Neural cell (in vitro differentiated cells): ENCODE measurements at regions not wholly inside any gene's neighbourhood (a gene's known extent, or its start where the extent isn't known, plus 50 kb on each side); places are given as distances from the start of the nearest gene placed in this dataset.

ENCODE experiments used
- H2AFZ ChIP-seq: fragments of 200-600, 300-800 bp; sonication (generic), shearing (Covaris generic); 2 replicates; pipeline ENCODE4 v1.6.0; 2014; ENCODE audit warnings: low read depth, mild to moderate bottlenecking, antibody characterized with exemption, low read length, moderate library complexity
- H3F3A ChIP-seq: fragments of 200-600 bp; shearing (Covaris generic); 2 replicates; pipeline ENCODE4 v1.6.1; 2016; ENCODE audit warnings: mild to moderate bottlenecking, moderate library complexity, mixed read lengths, antibody characterized with exemption, low read length; ENCODE audit not compliant: insufficient read depth, poor library complexity, severe bottlenecking
- H3K27ac ChIP-seq: fragments of 200-600, 300-800 bp; sonication (generic), shearing (Covaris generic); 2 replicates; pipeline ENCODE4 v1.5.1; 2014; ENCODE audit warnings: mild to moderate bottlenecking, low read length, moderate library complexity
- H3K27me3 ChIP-seq: fragments of 300-800, 200-600 bp; sonication (generic), shearing (Covaris generic); 2 replicates; pipeline ENCODE4 v1.6.0; 2014; ENCODE audit warnings: mild to moderate bottlenecking, low read depth, low read length, moderate library complexity; ENCODE audit not compliant: insufficient read depth
- H3K36me3 ChIP-seq: fragments of 300-800, 200-600 bp; sonication (generic), shearing (Covaris generic); 2 replicates; pipeline ENCODE4 v1.5.1; 2014; ENCODE audit warnings: mild to moderate bottlenecking, antibody characterized with exemption, low read length, moderate library complexity; ENCODE audit not compliant: insufficient read depth
- H3K4me2 ChIP-seq: fragments of 300-800, 200-600 bp; sonication (generic), shearing (Covaris generic); 2 replicates; pipeline ENCODE4 v1.6.0; 2014; ENCODE audit warnings: mild to moderate bottlenecking, low read length
- H3K4me3 ChIP-seq: fragments of 300-800, 200-600 bp; sonication (generic), shearing (Covaris generic); 2 replicates; pipeline ENCODE4 v1.5.1; 2014; ENCODE audit warnings: mild to moderate bottlenecking, low read length, moderate library complexity
- H3K79me2 ChIP-seq: fragments of 200-600 bp; shearing (Covaris generic); replicated peaks from 2 replicates; pipeline ENCODE4 v1.6.0; 2014; ENCODE audit warnings: mild to moderate bottlenecking, low read length, moderate library complexity; ENCODE audit not compliant: insufficient read depth
- H3K9ac ChIP-seq: fragments of 300-800, 200-600 bp; sonication (generic), shearing (Covaris generic); 2 replicates; pipeline ENCODE4 v1.6.1; 2016; ENCODE audit warnings: mild to moderate bottlenecking, low read length, mixed read lengths
- H3K9me2 ChIP-seq: fragments of 200-600 bp; shearing (Covaris generic); 2 replicates; pipeline ENCODE4 v1.6.1; 2016; ENCODE audit warnings: mild to moderate bottlenecking, low read length, mixed read lengths; ENCODE audit not compliant: insufficient read depth
- H3K9me3 ChIP-seq: fragments of 200-600, 300-800 bp; sonication (generic), shearing (Covaris generic); 2 replicates; pipeline ENCODE4 v1.6.1; 2016; ENCODE audit warnings: mild to moderate bottlenecking, mixed run types, low read length, moderate library complexity, mixed read lengths
- H4K20me1 ChIP-seq: fragments of 200-600 bp; shearing (Covaris generic); 2 replicates; pipeline ENCODE4 v1.6.1; 2016; ENCODE audit warnings: mild to moderate bottlenecking, mixed run types; ENCODE audit not compliant: insufficient read depth
- CTCF ChIP-seq: fragments of 450-650 bp; IDR thresholded peaks from 2 replicates; pipeline ENCODE4 v1.5.1; 2014; ENCODE audit warnings: antibody characterized with exemption, mild to moderate bottlenecking, moderate library complexity; ENCODE audit not compliant: poor library complexity, severe bottlenecking
- EP300 ChIP-seq: fragments of 450-650 bp; conservative IDR thresholded peaks from 2 replicates; pipeline ENCODE4 v1.6.1; 2014; ENCODE audit warnings: antibody characterized with exemption, mild to moderate bottlenecking, moderate library complexity; ENCODE audit not compliant: poor library complexity, severe bottlenecking
- EZH2 ChIP-seq: fragments of 200-600, 300-800 bp; shearing (Covaris generic), sonication (generic); IDR thresholded peaks from 2 replicates; pipeline ENCODE4 v1.6.1; 2014; ENCODE audit warnings: antibody characterized with exemption, low read length, borderline replicate concordance, mild to moderate bottlenecking; ENCODE audit not compliant: insufficient read depth, poor library complexity, severe bottlenecking
- MXI1 ChIP-seq: fragments of 450-650 bp; conservative IDR thresholded peaks from 2 replicates; pipeline ENCODE4 v1.6.1; 2014; ENCODE audit warnings: antibody characterized with exemption, mild to moderate bottlenecking; ENCODE audit not compliant: poor library complexity, severe bottlenecking
- POLR2AphosphoS5 ChIP-seq: IDR thresholded peaks from 2 replicates; pipeline ENCODE4 v1.6.1; 2012
- RAD21 ChIP-seq: fragments of 450-650 bp; conservative IDR thresholded peaks from 2 replicates; pipeline ENCODE4 v1.6.1; 2014; ENCODE audit warnings: antibody characterized with exemption, mild to moderate bottlenecking, moderate library complexity
- SMC3 ChIP-seq: fragments of 450-650 bp; conservative IDR thresholded peaks from 2 replicates; pipeline ENCODE4 v1.6.1; 2014; ENCODE audit warnings: antibody characterized with exemption, mild to moderate bottlenecking, moderate library complexity; ENCODE audit not compliant: poor library complexity
- TAF1 ChIP-seq: IDR thresholded peaks from 2 replicates; pipeline ENCODE4 v1.6.1; 2012; ENCODE audit warnings: low read depth
- TF ChIP-seq, protein P1 (sequence below): IDR thresholded peaks from 2 replicates; pipeline ENCODE4 v1.6.1; 2012; ENCODE audit warnings: borderline replicate concordance

DNA sequence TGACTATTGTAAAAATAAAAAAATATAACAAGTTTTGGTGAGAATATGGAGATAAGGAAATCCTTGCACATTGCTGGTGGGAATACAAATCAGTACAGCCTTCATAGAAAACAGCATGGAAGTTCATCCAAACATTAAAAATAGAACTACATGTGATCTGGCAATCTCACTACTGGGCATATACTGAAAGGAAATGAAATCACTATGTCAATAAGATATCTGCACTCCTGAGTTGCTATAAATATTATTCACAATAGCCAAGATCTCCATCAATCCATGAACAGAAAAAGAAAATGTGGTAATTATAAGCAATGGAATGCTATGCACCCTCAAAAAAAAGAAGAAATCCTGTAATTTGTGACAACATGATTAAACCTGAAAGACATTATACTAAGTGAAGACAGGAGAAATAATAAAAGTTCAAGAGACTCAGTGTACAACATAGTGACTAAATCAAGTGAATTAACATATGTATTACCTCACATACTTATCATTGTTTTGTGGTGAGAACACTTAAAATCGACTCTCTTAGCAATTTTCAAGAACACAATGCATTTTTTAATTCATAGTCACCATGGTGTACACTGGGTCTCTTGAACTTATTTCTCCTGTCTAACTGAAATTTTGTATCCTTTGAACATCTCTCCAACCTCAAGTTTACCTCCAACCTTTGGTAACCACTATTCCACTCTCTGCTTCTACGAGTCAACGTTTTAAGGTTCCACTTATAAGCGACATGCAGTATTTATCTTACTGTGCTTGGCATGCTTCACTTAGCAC is 1703.7 kb upstream of the AGA start:
- TF ChIP-seq, protein P1, sequence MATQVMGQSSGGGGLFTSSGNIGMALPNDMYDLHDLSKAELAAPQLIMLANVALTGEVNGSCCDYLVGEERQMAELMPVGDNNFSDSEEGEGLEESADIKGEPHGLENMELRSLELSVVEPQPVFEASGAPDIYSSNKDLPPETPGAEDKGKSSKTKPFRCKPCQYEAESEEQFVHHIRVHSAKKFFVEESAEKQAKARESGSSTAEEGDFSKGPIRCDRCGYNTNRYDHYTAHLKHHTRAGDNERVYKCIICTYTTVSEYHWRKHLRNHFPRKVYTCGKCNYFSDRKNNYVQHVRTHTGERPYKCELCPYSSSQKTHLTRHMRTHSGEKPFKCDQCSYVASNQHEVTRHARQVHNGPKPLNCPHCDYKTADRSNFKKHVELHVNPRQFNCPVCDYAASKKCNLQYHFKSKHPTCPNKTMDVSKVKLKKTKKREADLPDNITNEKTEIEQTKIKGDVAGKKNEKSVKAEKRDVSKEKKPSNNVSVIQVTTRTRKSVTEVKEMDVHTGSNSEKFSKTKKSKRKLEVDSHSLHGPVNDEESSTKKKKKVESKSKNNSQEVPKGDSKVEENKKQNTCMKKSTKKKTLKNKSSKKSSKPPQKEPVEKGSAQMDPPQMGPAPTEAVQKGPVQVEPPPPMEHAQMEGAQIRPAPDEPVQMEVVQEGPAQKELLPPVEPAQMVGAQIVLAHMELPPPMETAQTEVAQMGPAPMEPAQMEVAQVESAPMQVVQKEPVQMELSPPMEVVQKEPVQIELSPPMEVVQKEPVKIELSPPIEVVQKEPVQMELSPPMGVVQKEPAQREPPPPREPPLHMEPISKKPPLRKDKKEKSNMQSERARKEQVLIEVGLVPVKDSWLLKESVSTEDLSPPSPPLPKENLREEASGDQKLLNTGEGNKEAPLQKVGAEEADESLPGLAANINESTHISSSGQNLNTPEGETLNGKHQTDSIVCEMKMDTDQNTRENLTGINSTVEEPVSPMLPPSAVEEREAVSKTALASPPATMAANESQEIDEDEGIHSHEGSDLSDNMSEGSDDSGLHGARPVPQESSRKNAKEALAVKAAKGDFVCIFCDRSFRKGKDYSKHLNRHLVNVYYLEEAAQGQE: no peak
- TF ChIP-seq SMC3: no peak
- no peaks in the 10 kb centered on the region for H3K79me2 ChIP-seq
- H3K4me3 ChIP-seq: no peak overlapping the region
- no peak overlapping the region for H2AFZ ChIP-seq
- no peaks in the 10 kb centered on the region for H3K36me3 ChIP-seq
- no peak overlapping the region for H3K4me2 ChIP-seq
- H3K9me3 ChIP-seq: no peaks in the 10 kb centered on the region
- no peaks in the 10 kb centered on the region for H3K9me2 ChIP-seq
- H3K9ac ChIP-seq: no peak overlapping the region
- H3K27ac ChIP-seq: no peak overlapping the region
- H3F3A ChIP-seq: no peaks in the 10 kb centered on the region
- no peaks in the 10 kb centered on the region for H3K27me3 ChIP-seq
- no peaks in the 10 kb centered on the region for H4K20me1 ChIP-seq

- H3K4me2 ChIP-seq: no peak overlapping the region
- H3F3A ChIP-seq: no peaks in the 10 kb centered on the region
- H3K9ac ChIP-seq: no peak overlapping the region
- H4K20me1 ChIP-seq: no peaks in the 10 kb centered on the region
- no peak for TF ChIP-seq MXI1
- TF ChIP-seq TAF1: no peak
- no peak for TF ChIP-seq SMC3
- TF ChIP-seq CTCF: no peak
- no peak for TF ChIP-seq EP300
- TF ChIP-seq POLR2AphosphoS5: no peak
- TF ChIP-seq RAD21: no peak
- TF ChIP-seq, protein P1: no peak
- TF ChIP-seq EZH2: no peak
- no peaks in the 10 kb centered on the region for H3K36me3 ChIP-seq
- no peaks in the 10 kb centered on the region for H3K9me2 ChIP-seq
- H3K27me3 ChIP-seq: no peaks in the 10 kb centered on the region
- no peaks in the 10 kb centered on the region for H3K9me3 ChIP-seq
- H3K27ac ChIP-seq: no peak overlapping the region
- no peak overlapping the region for H2AFZ ChIP-seq
- H3K4me3 ChIP-seq: no peak overlapping the region
- H3K79me2 ChIP-seq: no peaks in the 10 kb centered on the region
Observed at GRCh38 chr4:179151770-179152169, 1709.5 kb upstream of the AGA start.
